ENCODE measurements at regions not wholly inside any gene's neighbourhood (a gene's known extent, or its start where the extent isn't known, plus 50 kb on each side); places are given as distances from the start of the nearest gene placed in this dataset.

- H3K79me2 ChIP-seq (ENCODE audit: control insufficient read depth in 1 of 2, insufficient read depth in 2 of 2, low read length in 2 of 2): no peaks in the 10 kb centered on the region
- H2AFZ ChIP-seq (ENCODE audit: low read length): no peak overlapping the region
- H3K23me2 ChIP-seq (ENCODE audit: low read depth, low read length): no peaks in the 10 kb centered on the region
- no peaks in the 10 kb centered on the region for H3K9me3 ChIP-seq (ENCODE audit: insufficient read depth in 2 of 2, low read depth in 1 of 2, low read length in 1 of 2)
- no peak overlapping the region for H3K27ac ChIP-seq (ENCODE audit: low read depth, low read length)
- ChIA-PET CTCF (ENCODE audit: partially characterized antibody) (no interaction called here), POLR2A (ENCODE audit: partially characterized antibody) (no interaction called here)
- FAIRE-seq (no peak), DNase-seq (ENCODE audit: low read depth in 1 of 2, low spot score in 2 of 2) (no peak)
- H3K56ac ChIP-seq (replicated peaks; ENCODE audit: insufficient read length, low read depth, low read length): no peak overlapping the region
- H2BK120ac ChIP-seq (replicated peaks; ENCODE audit: low read depth, low read length): no peak overlapping the region
- no peak overlapping the region for H4K8ac ChIP-seq (ENCODE audit: extremely low read depth, insufficient read depth, low read length)
- H2BK12ac ChIP-seq (ENCODE audit: low read depth, low read length): no peak overlapping the region
- WGBS, 2 experiments (ENCODE audit: extremely low coverage in 1 of 2, insufficient coverage in 1 of 2, insufficient read length in 1 of 2, insufficient replicate concordance in 2 of 2, low coverage in 1 of 2, low lambda C conversion rate in 2 of 2, missing lambda C conversion rate in 1 of 2): 97% methylated on average over 6 of the region's 6 CpGs; no CpG with 5 or more reads in 1 of the 2 experiments
- no peaks in the 10 kb centered on the region for H3K4me1 ChIP-seq (replicated peaks in 1 of 4; ENCODE audit: control insufficient read depth in 3 of 4, insufficient read depth in 4 of 4, low read length in 3 of 4)
- H4K91ac ChIP-seq (replicated peaks; ENCODE audit: insufficient read length, low read length): no peak overlapping the region
- no peak overlapping the region for H2BK15ac ChIP-seq (ENCODE audit: low read length)
- no peak overlapping the region for H3K4me3 ChIP-seq (ENCODE audit: extremely low read depth in 1 of 4, insufficient read depth in 2 of 4, low read depth in 3 of 4, low read length in 4 of 4)
- no peaks in the 10 kb centered on the region for H3K79me1 ChIP-seq (ENCODE audit: low read depth, low read length)
- no peak overlapping the region for H3K23ac ChIP-seq (ENCODE audit: insufficient read length)
- no peaks in the 10 kb centered on the region for H3K36me3 ChIP-seq (ENCODE audit: control insufficient read depth in 2 of 4, insufficient read depth in 4 of 4, low read length in 3 of 4)
- no peak overlapping the region for H2BK5ac ChIP-seq (ENCODE audit: low read depth, low read length)
- H3K4ac ChIP-seq (replicated peaks; ENCODE audit: insufficient read length, low read depth, low read length): no peak overlapping the region
- H3K4me2 ChIP-seq (ENCODE audit: insufficient read depth in 1 of 2, low read depth in 2 of 2, low read length in 2 of 2): no peak overlapping the region
- no peak overlapping the region for H3K9ac ChIP-seq (replicated peaks in 1 of 4; ENCODE audit: extremely low read depth in 1 of 4, low read depth in 3 of 4, low read length in 3 of 4)
- no peak overlapping the region for H2BK20ac ChIP-seq (ENCODE audit: low read length)
- H3K27me3 ChIP-seq (replicated peaks in 1 of 4; ENCODE audit: control insufficient read depth in 3 of 4, extremely low read depth in 1 of 4, insufficient read depth in 3 of 4, low read length in 3 of 4): no peaks in the 10 kb centered on the region
- no peaks in the 10 kb centered on the region for H4K20me1 ChIP-seq (replicated peaks in 1 of 2; ENCODE audit: control insufficient read depth in 1 of 2, insufficient read depth in 2 of 2, low read length in 2 of 2)
- no peak overlapping the region for H4K5ac ChIP-seq (ENCODE audit: insufficient read length, low read depth, low read length)
- no peak overlapping the region for H3K18ac ChIP-seq (ENCODE audit: extremely low read depth, low read length)
- H3K14ac ChIP-seq (ENCODE audit: insufficient read length): no peak overlapping the region
- no peak overlapping the region for H2AK5ac ChIP-seq (ENCODE audit: low read depth, low read length)
- TF ChIP-seq RNF2 (IDR thresholded peaks at IDR 0.05; ENCODE audit: borderline replicate concordance, low read depth, low read length, missing control alignments, poor library complexity, severe bottlenecking) (no peak), BCL11A (IDR thresholded peaks at IDR 0.05; ENCODE audit: low read depth in 2 of 2, low read length in 2 of 2) (no peak), JUN (IDR thresholded peaks at IDR 0.05; ENCODE audit: low read depth, low read length) (no peak), POU5F1 (IDR thresholded peaks at IDR 0.05; ENCODE audit: low read depth, low read length) (no peak), HDAC2 (IDR thresholded peaks at IDR 0.05; ENCODE audit: borderline replicate concordance in 1 of 2, low read depth in 2 of 2, low read length in 2 of 2) (no peak), YY1 (IDR thresholded peaks at IDR 0.05; ENCODE audit: low read depth, low read length) (no peak), CEBPB (IDR thresholded peaks at IDR 0.05; ENCODE audit: low read depth, low read length) (no peak), TAF7 (optimal IDR thresholded peaks at IDR 0.05; ENCODE audit: borderline replicate concordance, low read depth, low read length) (no peak), E2F6 (IDR thresholded peaks at IDR 0.05) (no peak), USF2 (IDR thresholded peaks at IDR 0.05; ENCODE audit: low read length) (no peak), SIN3A (conservative IDR thresholded peaks at IDR 0.05 in 1 of 2, IDR thresholded peaks at IDR 0.05 in 1 of 2; ENCODE audit: low read depth in 1 of 2, low read length in 2 of 2) (no peak)
These were observed 163.0 kb upstream of the FRMD6 start for GRCh38 chr14:51488569-51489220.

Data from H1 (cell line).